Aorta (tissue), 5 donors: ENCODE measurements at regions not wholly inside any gene's neighbourhood (a gene's known extent, or its start where the extent isn't known, plus 50 kb on each side); places are given as distances from the start of the nearest gene placed in this dataset.

Source experiments
- ATAC-seq: fragments of 200-7000 bp; cut with Tn5 transposase; one replicate; pipeline ENCODE4 v1.9.1; 2022; ENCODE audit warnings: moderate library complexity; ENCODE audit not compliant: low FRiP score
- DNase-seq, 2 donors: peaks; one replicate each; pipeline ENCODE4 v3.0.0-alpha.2; 2020
- H3K27ac ChIP-seq, 2 donors: one replicate each; pipeline ENCODE4 v1.5.1; 2013; ENCODE audit warnings: low read length in 2 of 2, mild to moderate bottlenecking in 2 of 2, moderate library complexity in 2 of 2, control low read depth in 1 of 2, inconsistent platforms in 1 of 2, low read depth in 1 of 2
- H3K27me3 ChIP-seq, 2 donors: one replicate each; pipeline ENCODE4 v1.6.1; 2013; ENCODE audit warnings: control low read depth in 1 of 2, low read length in 1 of 2, mild to moderate bottlenecking in 1 of 2, moderate library complexity in 1 of 2; ENCODE audit not compliant: insufficient read depth in 2 of 2, control insufficient read depth in 1 of 2
- H3K36me3 ChIP-seq, 2 donors: one replicate each; pipeline ENCODE4 v1.6.1; 2013; ENCODE audit warnings: control low read depth in 1 of 2, low read length in 1 of 2, mild to moderate bottlenecking in 1 of 2; ENCODE audit not compliant: insufficient read depth in 2 of 2, control insufficient read depth in 1 of 2
- H3K4me1 ChIP-seq, 2 donors: one replicate each; pipeline ENCODE4 v1.6.1; 2013; ENCODE audit warnings: low read length in 2 of 2, control low read depth in 1 of 2, mild to moderate bottlenecking in 1 of 2, moderate library complexity in 1 of 2; ENCODE audit not compliant: insufficient read depth in 2 of 2, control insufficient read depth in 1 of 2
- H3K4me3 ChIP-seq, 2 donors: one replicate each; pipeline ENCODE4 v1.5.1; 2013; ENCODE audit warnings: low read length in 2 of 2, control low read depth in 1 of 2, mild to moderate bottlenecking in 1 of 2
- H3K9me3 ChIP-seq: one replicate; pipeline ENCODE4 v1.6.1; 2013; ENCODE audit warnings: mild to moderate bottlenecking, low read length; ENCODE audit not compliant: control insufficient read depth
- WGBS, 2 donors: extraction: QIAGEN DNeasy Blood & Tissue Kit; methylation state at CpG; one replicate each; pipeline ENCODE4 v1.1.7; 2013; 5-methylcytosine and 5-hydroxymethylcytosine counted together
- intact Hi-C, 2 donors: fragments of 100-400 bp; cut with DNase I; formaldehyde crosslinking; loops; one replicate each; pipeline versions ENCODE4 v1.14.2 to v1.15.0; 2022
- donor health status: healthy with polysubstance abuse.
- donor health status: Bipolar disorder and iron deficiency.
- donor health status: DM: no; HTN: no; CAD: no.
- donor health status: DM: no; HTN: no; CAD: no.
- donor health status: DM: yes; HTN: yes; CAD: no.

DNA sequence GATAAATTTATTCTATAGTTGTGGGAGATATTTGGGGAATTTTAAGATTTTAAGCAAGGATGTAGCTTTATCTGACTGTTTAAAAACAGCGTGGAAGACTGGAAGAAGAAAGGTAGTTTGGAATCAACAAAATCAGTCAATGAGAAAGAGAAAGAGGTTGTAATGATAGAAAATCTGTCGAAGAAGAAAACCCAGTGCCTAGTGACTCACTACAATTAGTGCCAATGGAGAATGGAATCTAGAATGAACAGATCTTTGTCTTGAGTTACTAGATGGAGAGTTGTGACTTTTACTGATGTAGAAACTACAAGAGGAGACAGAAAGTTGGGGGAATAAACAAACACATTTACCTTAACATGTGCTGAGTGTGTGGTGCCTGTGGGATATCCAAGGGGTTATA lies 577.8 kb upstream of the NR5A2 start:
- Histone ChIP-seq H3K4me3 (no peak overlapping the region), H3K36me3 (no peaks in the 10 kb centered on the region), H3K27me3 (no peaks in the 10 kb centered on the region), H3K9me3 (no peaks in the 10 kb centered on the region), H3K4me1 (no peaks in the 10 kb centered on the region), H3K27ac (no peak overlapping the region)
- no peak for ATAC-seq
- intact Hi-C loops = no loop called here
- WGBS, 2 donors = 39 to 42% methylated on average over 2 of the region's 2 CpGs
- no peak for DNase-seq

DNA sequence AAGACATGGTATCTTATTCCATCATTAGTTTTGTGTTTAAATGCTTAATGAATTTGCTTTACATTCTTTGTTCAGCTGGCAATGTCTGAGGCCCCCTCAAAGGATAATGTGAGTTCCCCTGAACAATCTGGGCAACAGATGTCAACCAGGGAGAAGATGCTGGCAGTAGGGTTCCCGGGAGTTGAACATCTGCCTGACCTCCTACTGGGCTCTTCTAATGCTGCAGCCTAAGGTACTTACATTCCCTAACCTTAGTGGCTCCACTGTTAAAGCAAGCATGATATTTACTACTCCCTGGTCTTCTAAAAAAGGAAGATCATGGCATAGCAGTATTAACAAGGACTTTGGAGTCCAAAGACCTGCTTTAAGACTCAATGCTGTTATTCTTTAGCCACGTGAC lies 574.9 kb upstream of the NR5A2 start:
- intact Hi-C loops = no loop called here
- Histone ChIP-seq H3K27me3 (no peaks in the 10 kb centered on the region), H3K4me3 (no peak overlapping the region), H3K36me3 (no peaks in the 10 kb centered on the region), H3K9me3 (no peaks in the 10 kb centered on the region), H3K27ac (no peak overlapping the region), H3K4me1 (no peaks in the 10 kb centered on the region)
- DNase-seq (no peak), ATAC-seq (no peak)
- WGBS, 2 donors = 71 to 72% methylated on average over 2 of the region's 2 CpGs

DNA sequence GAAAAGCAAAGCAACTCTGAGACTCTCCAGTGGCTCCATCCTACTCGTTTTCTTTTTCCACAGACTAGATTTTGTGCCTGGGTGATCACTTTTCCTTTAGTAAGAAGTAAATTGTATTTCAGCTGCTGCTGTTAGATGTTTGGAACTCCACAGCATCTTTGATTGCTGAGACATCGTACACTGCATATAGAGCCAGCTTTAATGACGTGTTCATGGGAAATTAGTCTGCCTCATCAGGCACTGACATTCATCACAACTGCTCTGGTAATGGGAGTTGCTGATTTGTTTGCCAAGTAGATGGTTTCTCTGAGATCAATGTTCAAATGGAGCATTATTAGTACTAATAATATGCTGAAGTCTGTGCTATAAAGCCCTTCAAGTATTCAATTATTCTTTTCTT lies 573.8 kb upstream of the NR5A2 start:
- intact Hi-C loops = no loop called here
- Histone ChIP-seq H3K9me3 (no peaks in the 10 kb centered on the region), H3K36me3 (no peaks in the 10 kb centered on the region), H3K27me3 (no peaks in the 10 kb centered on the region), H3K4me1 (no peaks in the 10 kb centered on the region), H3K27ac (no peak overlapping the region), H3K4me3 (no peak overlapping the region)
- DNase-seq (no peak), ATAC-seq (no peak)
- WGBS, 2 donors = 60 to 61% methylated on average over 3 of the region's 3 CpGs

DNA sequence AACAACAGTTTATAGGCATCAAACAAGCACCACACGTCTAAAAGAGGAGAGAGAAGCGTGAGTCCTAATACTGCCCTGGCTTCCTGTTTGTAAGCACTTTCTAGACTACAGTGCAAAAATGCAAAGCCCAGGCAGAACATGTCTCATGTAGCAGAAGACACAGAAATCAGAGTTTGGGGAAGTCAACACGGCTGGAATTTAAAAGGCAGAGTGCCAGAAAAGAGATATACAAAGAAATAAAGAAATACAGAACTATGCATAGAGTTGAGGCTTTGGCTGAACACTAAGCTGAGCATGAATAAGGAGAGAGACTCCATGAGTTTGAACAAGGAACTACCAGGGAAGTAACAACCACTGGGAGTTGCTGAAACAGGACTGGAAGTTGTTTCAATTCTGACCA lies 566.6 kb upstream of the NR5A2 start:
- intact Hi-C loops = no loop called here
- WGBS, 2 donors = 48 to 49% methylated on average over 3 of the region's 3 CpGs
- no peak for ATAC-seq

DNA sequence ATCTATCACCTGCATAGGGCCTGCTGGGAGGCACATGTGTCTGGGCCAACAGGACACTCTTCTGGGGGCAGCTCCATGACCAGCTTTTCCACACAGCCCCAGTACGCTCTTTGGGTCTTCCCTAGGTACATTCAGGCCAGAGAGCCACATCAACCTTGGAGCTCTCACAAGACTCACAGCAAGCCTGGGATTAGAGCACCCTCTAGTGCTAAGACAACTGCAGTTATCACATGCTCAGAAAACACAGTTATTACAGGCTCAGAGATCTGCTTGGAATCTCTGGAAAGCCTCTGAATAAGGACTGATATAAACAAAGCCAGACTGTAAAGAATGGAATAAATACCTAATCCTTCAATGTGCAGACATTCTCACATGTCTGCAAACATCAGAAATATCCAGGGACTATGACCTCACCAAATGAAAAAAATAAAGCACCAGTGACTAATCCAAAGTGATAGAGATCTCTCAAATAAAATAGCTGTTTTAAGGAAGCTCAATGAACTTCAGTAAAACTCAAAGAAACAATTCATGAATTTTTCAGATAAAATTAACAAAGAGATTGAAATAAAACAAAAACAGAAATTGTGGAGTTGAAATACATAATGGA lies 563.9 kb upstream of the NR5A2 start:
- DNase-seq (no peak), ATAC-seq (no peak)
- H3K4me1 ChIP-seq = no peaks in the 10 kb centered on the region
- intact Hi-C loops = no loop called here
- no peaks in the 10 kb centered on the region for H3K27me3 ChIP-seq
- no peak overlapping the region for H3K27ac ChIP-seq
- WGBS, 2 donors = 86 to 96% methylated on average over 1 of the region's 1 CpG
- H3K9me3 ChIP-seq = peaks cover 3% of the 10 kb centered on the region
- no peak overlapping the region for H3K4me3 ChIP-seq
- no peaks in the 10 kb centered on the region for H3K36me3 ChIP-seq

More for the DNA sequence above, 566.6 kb upstream of the NR5A2 start:
- no peaks in the 10 kb centered on the region for H3K4me1 ChIP-seq
- no peak overlapping the region for H3K4me3 ChIP-seq
- no peak overlapping the region for H3K27ac ChIP-seq
- H3K36me3 ChIP-seq = no peaks in the 10 kb centered on the region
- peaks cover 3% of the 10 kb centered on the region for H3K9me3 ChIP-seq
- no peaks in the 10 kb centered on the region for H3K27me3 ChIP-seq
- no peak for DNase-seq

DNA sequence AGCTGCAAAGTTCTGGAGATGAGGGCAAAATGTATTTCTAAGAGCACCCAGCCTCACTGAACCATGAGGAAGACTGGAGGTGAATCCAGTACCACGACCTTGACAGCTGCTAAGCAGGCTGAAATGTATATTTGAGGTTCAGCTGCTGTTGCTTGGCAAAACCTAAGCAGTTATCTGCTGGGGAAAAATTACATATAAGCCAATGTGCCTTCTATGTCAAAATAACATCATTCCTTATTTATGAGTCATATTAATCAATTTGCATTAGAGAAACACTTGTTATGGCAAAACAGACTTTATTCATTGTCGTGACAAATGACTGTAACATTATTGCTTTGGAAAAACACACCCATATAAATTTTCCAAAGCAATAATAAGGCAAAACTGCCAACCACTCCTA lies 560.5 kb upstream of the NR5A2 start:
- Histone ChIP-seq H3K4me1 (no peaks in the 10 kb centered on the region), H3K36me3 (no peaks in the 10 kb centered on the region), H3K9me3 (peaks cover 3% of the 10 kb centered on the region), H3K27ac (no peak overlapping the region), H3K4me3 (no peak overlapping the region), H3K27me3 (no peaks in the 10 kb centered on the region)
- 51 to 60% methylated on average over 2 of the region's 2 CpGs for WGBS, 2 donors
- DNase-seq (no peak), ATAC-seq (no peak)
- intact Hi-C loops = no loop called here

DNA sequence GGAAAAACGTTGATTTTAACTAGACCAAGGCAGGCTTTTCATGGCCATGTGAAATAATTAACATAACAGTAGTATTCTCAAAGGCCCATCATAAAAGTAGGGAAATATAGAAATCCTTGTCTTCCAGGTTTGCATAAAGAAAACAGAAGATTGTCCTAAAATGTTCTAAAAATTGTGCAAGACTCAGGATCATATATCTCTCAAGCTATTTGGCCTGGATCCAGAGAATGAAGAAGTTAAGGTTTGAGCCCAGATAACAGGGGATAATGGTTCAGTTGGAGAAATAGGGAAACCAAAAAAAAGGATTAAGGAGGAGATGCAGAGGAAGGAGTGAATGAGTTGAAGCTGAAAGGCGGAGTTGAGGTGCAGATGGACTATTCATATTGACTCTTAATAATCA lies 555.5 kb upstream of the NR5A2 start:
- no peak overlapping the region for H3K27ac ChIP-seq
- 85 to 88% methylated on average over 2 of the region's 2 CpGs for WGBS, 2 donors
- no peak for ATAC-seq
- no peak for DNase-seq
- intact Hi-C loops = no loop called here
- H3K36me3 ChIP-seq = no peaks in the 10 kb centered on the region
- no peaks in the 10 kb centered on the region for H3K27me3 ChIP-seq
- H3K9me3 ChIP-seq = no peaks in the 10 kb centered on the region
- H3K4me1 ChIP-seq = no peaks in the 10 kb centered on the region
- no peak overlapping the region for H3K4me3 ChIP-seq

DNA sequence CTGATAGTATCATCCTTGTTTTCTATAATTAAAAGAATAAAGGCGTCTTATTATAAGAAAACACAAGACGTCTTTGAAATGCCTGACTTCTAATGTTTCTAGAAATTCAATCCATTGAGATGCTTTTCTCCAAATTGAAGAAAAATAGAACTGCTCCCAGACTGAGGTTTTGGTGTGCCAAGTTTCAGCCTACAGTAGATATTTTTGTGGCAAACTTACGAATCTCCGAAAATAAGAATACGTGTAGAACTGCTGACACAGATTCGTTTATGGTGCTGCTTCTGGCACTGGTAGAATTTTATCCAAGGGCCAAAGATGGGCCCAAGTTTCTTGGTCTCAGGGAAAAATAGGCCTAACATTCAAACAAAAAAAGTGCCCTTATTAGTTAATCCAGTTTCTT lies 554.5 kb upstream of the NR5A2 start:
- H3K27ac ChIP-seq = no peak overlapping the region

DNA sequence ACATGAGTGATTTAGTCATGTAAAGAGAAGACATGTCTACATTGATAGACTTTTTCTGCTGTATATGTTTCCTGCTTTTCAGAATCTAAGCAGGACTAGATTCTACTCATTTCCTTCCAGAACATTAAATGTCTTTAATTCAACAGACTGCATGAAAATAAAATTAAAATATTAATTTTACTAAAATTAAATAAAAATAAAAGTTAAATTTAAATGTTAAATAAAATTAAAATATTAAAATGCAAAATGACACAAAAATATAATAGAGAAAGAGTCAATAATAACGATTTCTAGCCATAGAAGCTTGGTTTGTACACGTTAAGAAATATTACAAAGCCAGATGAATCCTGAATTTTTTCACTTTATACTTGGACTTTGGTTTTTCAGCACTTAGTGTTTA lies 552.8 kb upstream of the NR5A2 start:
- 38 to 87% methylated on average over 2 of the region's 2 CpGs for WGBS, 2 donors
- no peaks in the 10 kb centered on the region for H3K27me3 ChIP-seq
- no peak overlapping the region for H3K27ac ChIP-seq
- intact Hi-C loops = no loop called here
- no peaks in the 10 kb centered on the region for H3K36me3 ChIP-seq
- H3K4me1 ChIP-seq = no peaks in the 10 kb centered on the region
- peaks cover under 1% of the 10 kb centered on the region for H3K9me3 ChIP-seq
- DNase-seq (no peak), ATAC-seq (no peak)
- no peak overlapping the region for H3K4me3 ChIP-seq

More for the DNA sequence above, 554.5 kb upstream of the NR5A2 start:
- ATAC-seq (no peak), DNase-seq (no peak)
- Histone ChIP-seq H3K27me3 (no peaks in the 10 kb centered on the region), H3K9me3 (no peaks in the 10 kb centered on the region), H3K36me3 (no peaks in the 10 kb centered on the region), H3K4me3 (no peak overlapping the region), H3K4me1 (no peaks in the 10 kb centered on the region)
- WGBS, 2 donors = 58 to 70% methylated on average over 6 of the region's 6 CpGs
- intact Hi-C loops = no loop called here
